HEK293T (cell line): ENCODE measurements at regions not wholly inside any gene's neighbourhood (a gene's known extent, or its start where the extent isn't known, plus 50 kb on each side); places are given as distances from the start of the nearest gene placed in this dataset.

Experiments used
- BHLHE40 ChIP-seq: fragments of 450-650 bp; IDR thresholded peaks from 2 replicates; pipeline ENCODE4 v1.6.1; 2016; ENCODE audit warnings: mild to moderate bottlenecking, moderate library complexity, borderline replicate concordance
- SP1 ChIP-seq: fragments of 450-650 bp; IDR thresholded peaks from 2 replicates; pipeline ENCODE4 v1.6.1; 2017

DNA sequence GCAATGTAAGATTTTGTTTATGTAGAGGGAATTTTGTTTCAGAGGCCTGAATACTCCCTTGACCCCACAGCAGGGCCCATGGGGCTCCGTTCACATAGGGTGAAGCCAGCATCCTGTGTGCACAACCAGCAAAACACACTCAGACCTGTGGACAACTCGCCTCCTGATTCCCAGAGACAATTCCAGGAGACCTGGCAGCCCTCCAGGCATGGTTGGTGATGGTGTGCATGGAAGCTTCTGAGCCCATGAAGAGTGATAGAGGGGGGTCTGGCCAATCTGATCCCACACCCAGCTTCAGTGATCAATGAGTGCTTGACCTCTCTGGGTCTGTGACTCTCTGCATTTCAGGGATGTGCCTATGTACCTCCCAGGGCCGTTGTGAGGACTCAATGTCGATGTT, 91.0 kb upstream of the RAB6C start:
- TF ChIP-seq SP1 (no peak), BHLHE40 (no peak)
